ENCODE measurements at regions not wholly inside any gene's neighbourhood (a gene's known extent, or its start where the extent isn't known, plus 50 kb on each side); places are given as distances from the start of the nearest gene placed in this dataset.

- no peak for DNase-seq (ENCODE audit: low read depth, low spot score)
- no peaks in the 10 kb centered on the region for H3K27me3 ChIP-seq (ENCODE audit: insufficient read depth, insufficient read length)
- H3K4me3 ChIP-seq (ENCODE audit: insufficient read length, low read depth), result no peak overlapping the region
- no peaks in the 10 kb centered on the region for H3K36me3 ChIP-seq (ENCODE audit: insufficient read depth, insufficient read length, low read length)
- no peak for TF ChIP-seq YY1 (IDR thresholded peaks at IDR 0.05; ENCODE audit: insufficient read depth, insufficient read length)
- TF ChIP-seq SUZ12 (IDR thresholded peaks at IDR 0.05; ENCODE audit: extremely low read depth, insufficient read depth, insufficient read length), result no peak
- no peak for TF ChIP-seq ZNF274 (IDR thresholded peaks at IDR 0.05; ENCODE audit: low read depth, low read length)
- H3K9me3 ChIP-seq (ENCODE audit: insufficient read depth, low read length), result no peaks in the 10 kb centered on the region
- no peaks in the 10 kb centered on the region for H3K4me1 ChIP-seq (ENCODE audit: insufficient read depth, insufficient read length)
- H3K9ac ChIP-seq (ENCODE audit: insufficient read length, low read depth), result no peak overlapping the region
Measured at GRCh38 chr5:120035181-120035580, 405.8 kb downstream of the FAM170A start.

DNA sequence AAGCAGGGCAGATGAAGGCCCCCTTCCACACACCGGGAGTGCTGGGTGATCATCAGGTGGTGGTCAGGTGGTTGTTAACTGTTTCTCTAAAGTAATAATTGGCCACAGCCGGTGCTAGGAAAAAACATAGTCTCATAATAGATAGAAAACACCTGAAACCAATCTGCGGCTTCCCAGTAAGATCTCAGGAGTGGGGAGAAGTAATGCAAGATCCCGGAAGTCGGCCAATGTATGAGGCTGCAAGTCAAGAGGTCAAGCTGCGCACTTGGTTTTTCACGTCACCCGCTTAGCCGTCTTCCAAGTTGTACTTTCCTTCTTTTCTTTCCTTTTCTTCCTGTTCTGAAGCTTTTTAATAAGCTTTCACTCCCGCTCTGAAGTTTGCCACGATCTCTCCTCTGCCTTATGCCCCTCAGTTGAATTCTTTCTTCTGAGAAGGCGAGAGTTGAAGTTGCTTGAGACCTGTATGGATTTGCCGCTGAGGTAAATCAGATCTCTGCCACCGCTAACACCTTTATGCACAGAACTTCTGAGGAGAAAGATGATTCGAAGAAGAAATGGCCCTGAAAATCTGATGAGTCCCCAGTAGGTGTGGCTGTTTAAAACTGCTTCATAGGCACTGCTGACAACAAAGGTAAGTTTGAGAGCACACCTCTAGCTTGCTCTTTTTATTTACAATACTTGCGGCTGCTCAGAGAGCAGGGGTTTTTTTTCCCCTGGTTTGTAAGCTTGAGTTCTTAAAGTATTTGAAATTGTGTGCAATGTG, 406.6 kb downstream of the FAM170A start:
- Histone ChIP-seq H3K36me3 (ENCODE audit: insufficient read depth, insufficient read length, low read length) (no peaks in the 10 kb centered on the region), H3K4me1 (ENCODE audit: insufficient read depth, insufficient read length) (no peaks in the 10 kb centered on the region), H3K4me3 (ENCODE audit: insufficient read length, low read depth) (no peak overlapping the region), H3K27me3 (ENCODE audit: insufficient read depth, insufficient read length) (no peaks in the 10 kb centered on the region), H3K9ac (ENCODE audit: insufficient read length, low read depth) (no peak overlapping the region), H3K9me3 (ENCODE audit: insufficient read depth, low read length) (no peaks in the 10 kb centered on the region)
- TF ChIP-seq YY1 (IDR thresholded peaks at IDR 0.05; ENCODE audit: insufficient read depth, insufficient read length) (no peak), SUZ12 (IDR thresholded peaks at IDR 0.05; ENCODE audit: extremely low read depth, insufficient read depth, insufficient read length) (no peak), ZNF274 (IDR thresholded peaks at IDR 0.05; ENCODE audit: low read depth, low read length) (no peak)
- DNase-seq (ENCODE audit: low read depth, low spot score), result no peak

DNA sequence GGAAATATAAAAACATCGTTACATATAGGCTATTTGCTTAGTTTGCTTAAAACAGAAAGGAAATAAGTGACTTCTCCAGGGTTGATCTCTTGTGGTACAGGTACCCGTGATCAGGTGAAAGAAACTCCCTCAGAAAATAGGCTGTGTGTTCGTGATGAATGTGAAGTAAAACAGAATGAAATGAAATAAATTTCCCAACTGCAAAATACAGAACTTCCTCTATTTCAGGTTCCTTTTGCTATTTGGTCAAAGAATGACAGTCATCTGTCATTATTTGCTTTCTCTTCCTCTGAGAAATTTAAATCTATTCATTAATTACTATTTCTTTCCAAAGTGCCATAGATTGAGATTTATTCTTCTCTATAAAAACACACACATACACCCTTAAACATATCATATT, 408.1 kb downstream of the FAM170A start:
- H3K4me1 ChIP-seq (ENCODE audit: insufficient read depth, insufficient read length), result no peaks in the 10 kb centered on the region
- no peak for TF ChIP-seq YY1 (IDR thresholded peaks at IDR 0.05; ENCODE audit: insufficient read depth, insufficient read length)
- no peak for TF ChIP-seq SUZ12 (IDR thresholded peaks at IDR 0.05; ENCODE audit: extremely low read depth, insufficient read depth, insufficient read length)
- TF ChIP-seq ZNF274 (IDR thresholded peaks at IDR 0.05; ENCODE audit: low read depth, low read length), result no peak
- no peak for DNase-seq (ENCODE audit: low read depth, low spot score)
- H3K4me3 ChIP-seq (ENCODE audit: insufficient read length, low read depth), result no peak overlapping the region
- no peaks in the 10 kb centered on the region for H3K36me3 ChIP-seq (ENCODE audit: insufficient read depth, insufficient read length, low read length)
- H3K9ac ChIP-seq (ENCODE audit: insufficient read length, low read depth), result no peak overlapping the region
- H3K9me3 ChIP-seq (ENCODE audit: insufficient read depth, low read length), result no peaks in the 10 kb centered on the region
- no peaks in the 10 kb centered on the region for H3K27me3 ChIP-seq (ENCODE audit: insufficient read depth, insufficient read length)

GRCh38 chr5:120039111-120039510, 409.8 kb downstream of the FAM170A start:
- TF ChIP-seq SUZ12 (IDR thresholded peaks at IDR 0.05; ENCODE audit: extremely low read depth, insufficient read depth, insufficient read length) (no peak), YY1 (IDR thresholded peaks at IDR 0.05; ENCODE audit: insufficient read depth, insufficient read length) (no peak), ZNF274 (IDR thresholded peaks at IDR 0.05; ENCODE audit: low read depth, low read length) (no peak)
- Histone ChIP-seq H3K9ac (ENCODE audit: insufficient read length, low read depth) (no peak overlapping the region), H3K36me3 (ENCODE audit: insufficient read depth, insufficient read length, low read length) (no peaks in the 10 kb centered on the region), H3K9me3 (ENCODE audit: insufficient read depth, low read length) (no peaks in the 10 kb centered on the region), H3K27me3 (ENCODE audit: insufficient read depth, insufficient read length) (no peaks in the 10 kb centered on the region), H3K4me3 (ENCODE audit: insufficient read length, low read depth) (no peak overlapping the region), H3K4me1 (ENCODE audit: insufficient read depth, insufficient read length) (no peaks in the 10 kb centered on the region)
- no peak for DNase-seq (ENCODE audit: low read depth, low spot score)

DNA sequence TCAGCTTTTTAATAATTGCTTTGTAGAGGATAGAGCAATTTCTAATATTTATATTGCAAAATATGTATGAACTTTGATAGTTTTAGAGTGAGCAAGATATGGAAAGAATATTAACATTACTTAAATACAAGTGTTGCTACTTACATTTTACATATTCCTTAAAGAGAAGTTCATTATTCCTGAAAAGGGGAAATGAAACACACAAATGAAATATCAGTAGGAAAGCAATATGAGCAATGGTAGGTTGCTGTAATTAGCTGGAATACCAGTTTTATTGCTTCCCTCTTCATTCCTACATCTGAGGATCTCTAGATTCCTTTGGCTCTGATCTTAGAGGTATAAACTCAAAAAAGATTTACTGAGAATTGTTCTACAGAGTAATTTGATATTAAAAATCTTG, 414.1 kb downstream of the FAM170A start:
- Histone ChIP-seq H3K27me3 (ENCODE audit: insufficient read depth, insufficient read length) (no peaks in the 10 kb centered on the region), H3K4me3 (ENCODE audit: insufficient read length, low read depth) (no peak overlapping the region), H3K9ac (ENCODE audit: insufficient read length, low read depth) (no peak overlapping the region), H3K4me1 (ENCODE audit: insufficient read depth, insufficient read length) (no peaks in the 10 kb centered on the region), H3K36me3 (ENCODE audit: insufficient read depth, insufficient read length, low read length) (no peaks in the 10 kb centered on the region), H3K9me3 (ENCODE audit: insufficient read depth, low read length) (no peaks in the 10 kb centered on the region)
- TF ChIP-seq ZNF274 (IDR thresholded peaks at IDR 0.05; ENCODE audit: low read depth, low read length), result no peak
- TF ChIP-seq YY1 (IDR thresholded peaks at IDR 0.05; ENCODE audit: insufficient read depth, insufficient read length), result no peak
- TF ChIP-seq SUZ12 (IDR thresholded peaks at IDR 0.05; ENCODE audit: extremely low read depth, insufficient read depth, insufficient read length), result no peak
- DNase-seq (ENCODE audit: low read depth, low spot score), result no peak

DNA sequence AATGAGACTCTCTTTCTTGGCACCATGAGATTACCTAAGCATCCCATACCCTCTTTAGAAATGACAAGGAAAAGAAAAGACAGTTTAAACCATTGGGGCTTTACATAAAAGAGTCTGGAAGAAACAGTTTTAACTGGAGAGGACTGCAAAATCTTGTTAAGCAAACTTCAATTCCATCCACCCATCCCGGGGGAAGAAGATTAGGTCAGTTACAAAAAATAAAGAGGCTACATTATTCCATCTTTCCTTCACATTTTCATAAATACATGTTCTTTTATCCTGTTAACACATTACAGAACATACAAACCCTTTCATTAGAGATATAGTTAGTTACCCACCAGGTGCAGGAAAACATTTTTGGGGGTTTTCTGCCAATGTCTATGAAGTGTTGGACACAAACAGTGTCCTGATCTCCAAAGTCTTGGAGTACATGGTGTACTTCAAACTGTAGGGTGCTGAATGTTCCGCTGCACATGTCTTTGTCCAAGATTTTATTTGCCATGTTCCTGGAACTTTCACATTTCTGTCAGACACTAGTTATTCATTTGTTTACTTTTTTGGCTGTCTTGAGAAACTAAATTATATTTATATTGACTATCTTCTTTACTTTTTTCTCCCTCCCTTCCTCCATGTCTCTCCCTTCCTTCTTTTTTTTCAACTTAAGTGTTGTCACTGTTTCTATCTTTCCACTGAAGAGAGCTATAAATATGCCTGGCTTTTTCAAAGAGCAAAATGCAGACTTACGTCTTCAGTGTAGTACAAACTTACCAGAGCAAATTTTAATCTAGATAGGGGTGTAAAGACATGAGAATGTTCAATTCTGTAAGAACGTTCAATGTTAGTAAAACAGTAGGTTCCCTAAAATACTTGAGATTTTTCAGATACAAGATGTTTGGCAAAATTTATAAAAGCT, 410.9 kb upstream of the PRR16 start:
- Histone ChIP-seq H3K9me3 (ENCODE audit: insufficient read depth, low read length) (no peaks in the 10 kb centered on the region), H3K27me3 (ENCODE audit: insufficient read depth, insufficient read length) (no peaks in the 10 kb centered on the region), H3K9ac (ENCODE audit: insufficient read length, low read depth) (no peak overlapping the region), H3K4me3 (ENCODE audit: insufficient read length, low read depth) (no peak overlapping the region), H3K36me3 (ENCODE audit: insufficient read depth, insufficient read length, low read length) (no peaks in the 10 kb centered on the region), H3K4me1 (ENCODE audit: insufficient read depth, insufficient read length) (no peaks in the 10 kb centered on the region)
- TF ChIP-seq SUZ12 (IDR thresholded peaks at IDR 0.05; ENCODE audit: extremely low read depth, insufficient read depth, insufficient read length) (no peak), ZNF274 (IDR thresholded peaks at IDR 0.05; ENCODE audit: low read depth, low read length) (no peak), YY1 (IDR thresholded peaks at IDR 0.05; ENCODE audit: insufficient read depth, insufficient read length) (no peak)
- DNase-seq (ENCODE audit: low read depth, low spot score), result no peak

DNA sequence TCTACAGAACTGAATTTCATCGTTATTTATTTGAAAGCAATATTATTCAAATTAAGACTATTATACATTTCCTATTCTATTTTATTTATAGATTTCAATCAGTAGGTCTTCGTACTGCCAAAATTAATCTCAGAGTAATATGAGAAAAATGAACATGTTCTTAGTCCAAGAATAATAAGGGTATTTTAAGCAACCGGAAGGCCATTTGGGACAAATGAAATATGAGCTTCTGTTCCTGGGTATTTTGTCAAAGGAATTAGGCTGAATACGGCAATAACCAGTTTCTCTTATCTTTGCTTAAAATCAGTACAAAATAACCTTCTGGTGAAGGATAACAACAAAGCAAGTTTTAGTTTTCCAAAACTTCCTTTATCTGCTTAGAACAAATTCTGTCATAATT, 410.3 kb upstream of the PRR16 start:
- no peak for DNase-seq (ENCODE audit: low read depth, low spot score)
- Histone ChIP-seq H3K4me3 (ENCODE audit: insufficient read length, low read depth) (no peak overlapping the region), H3K27me3 (ENCODE audit: insufficient read depth, insufficient read length) (no peaks in the 10 kb centered on the region), H3K36me3 (ENCODE audit: insufficient read depth, insufficient read length, low read length) (no peaks in the 10 kb centered on the region), H3K4me1 (ENCODE audit: insufficient read depth, insufficient read length) (no peaks in the 10 kb centered on the region), H3K9ac (ENCODE audit: insufficient read length, low read depth) (no peak overlapping the region), H3K9me3 (ENCODE audit: insufficient read depth, low read length) (no peaks in the 10 kb centered on the region)
- TF ChIP-seq SUZ12 (IDR thresholded peaks at IDR 0.05; ENCODE audit: extremely low read depth, insufficient read depth, insufficient read length) (no peak), ZNF274 (IDR thresholded peaks at IDR 0.05; ENCODE audit: low read depth, low read length) (no peak), YY1 (IDR thresholded peaks at IDR 0.05; ENCODE audit: insufficient read depth, insufficient read length) (no peak)
